Epithelial cell of esophagus (primary cell): ENCODE measurements at regions not wholly inside any gene's neighbourhood (a gene's known extent, or its start where the extent isn't known, plus 50 kb on each side); places are given as distances from the start of the nearest gene placed in this dataset.

ENCODE experiments used
- DNase-seq: peaks from one replicate; pipeline ENCODE4 v3.0.0; 2010; ENCODE audit warnings: low read depth
- H3K4me3 ChIP-seq: 2 replicates; pipeline ENCODE4 v1.5.1; 2011; ENCODE audit warnings: mild to moderate bottlenecking, low read length, control low read depth
- CTCF ChIP-seq: IDR thresholded peaks from 2 replicates; pipeline ENCODE4 v1.5.1; 2011; ENCODE audit warnings: low read depth, mild to moderate bottlenecking, low read length, control low read depth, inconsistent platforms; ENCODE audit not compliant: insufficient read depth; ENCODE audit errors: missing control alignments

GRCh38 chr18:39513186-39513585 is 1947.6 kb upstream of the CELF4 start:
- TF ChIP-seq CTCF: no peak
- DNase-seq: no peak
- H3K4me3 ChIP-seq: no peak overlapping the region

- no peak overlapping the region for H3K4me3 ChIP-seq
- TF ChIP-seq CTCF: no peak
- DNase-seq: no peak
Measured at GRCh38 chr18:39506581-39507330, 1941.2 kb upstream of the CELF4 start.

- no peak overlapping the region for H3K4me3 ChIP-seq
- TF ChIP-seq CTCF: no peak
- DNase-seq: no peak
Measured at GRCh38 chr18:39500306-39500705, 1934.7 kb upstream of the CELF4 start.

- TF ChIP-seq CTCF: no peak
- no peak for DNase-seq
- no peak overlapping the region for H3K4me3 ChIP-seq
Measured at GRCh38 chr18:39497821-39498220, 1932.2 kb upstream of the CELF4 start.

GRCh38 chr18:39496986-39497385 is 1931.4 kb upstream of the CELF4 start:
- no peak overlapping the region for H3K4me3 ChIP-seq
- no peak for TF ChIP-seq CTCF
- DNase-seq: no peak

GRCh38 chr18:39494211-39494896 is 1928.8 kb upstream of the CELF4 start:
- TF ChIP-seq CTCF: no peak
- DNase-seq: no peak
- H3K4me3 ChIP-seq: no peak overlapping the region
